ENCODE measurements at regions not wholly inside any gene's neighbourhood (a gene's known extent, or its start where the extent isn't known, plus 50 kb on each side); places are given as distances from the start of the nearest gene placed in this dataset.

GRCh38 chr1:209387271-209387968 lies 196.1 kb upstream of the CAMK1G start:
- TF ChIP-seq REST (IDR thresholded peaks at IDR 0.05; ENCODE audit: low read depth) (no peak), CREB1 (IDR thresholded peaks at IDR 0.05; ENCODE audit: low read depth) (no peak), EP300 (IDR thresholded peaks at IDR 0.05; ENCODE audit: borderline replicate concordance) (no peak), MAX (IDR thresholded peaks at IDR 0.05) (no peak), ZBTB7A (IDR thresholded peaks at IDR 0.05; ENCODE audit: low read depth) (no peak), EGR1 (IDR thresholded peaks at IDR 0.05) (no peak), FOXM1 (IDR thresholded peaks at IDR 0.05; ENCODE audit: borderline replicate concordance, low read depth) (no peak), USF1 (IDR thresholded peaks at IDR 0.05) (no peak), TEAD4 (IDR thresholded peaks at IDR 0.05) (no peak), CEBPB (IDR thresholded peaks at IDR 0.05) (no peak), NFIC (IDR thresholded peaks at IDR 0.05) (no peak), YY1 (IDR thresholded peaks at IDR 0.05; ENCODE audit: low read depth) (no peak), RAD21 (IDR thresholded peaks at IDR 0.05; ENCODE audit: low read depth) (no peak), TCF12 (IDR thresholded peaks at IDR 0.05; ENCODE audit: low read depth) (no peak), TAF1 (IDR thresholded peaks at IDR 0.05; ENCODE audit: low read depth) (no peak)

GRCh38 chr1:209387969-209388329 lies 195.6 kb upstream of the CAMK1G start:
- TF ChIP-seq YY1 (IDR thresholded peaks at IDR 0.05; ENCODE audit: low read depth) (no peak), TAF1 (IDR thresholded peaks at IDR 0.05; ENCODE audit: low read depth) (no peak), REST (IDR thresholded peaks at IDR 0.05; ENCODE audit: low read depth) (no peak), CEBPB (IDR thresholded peaks at IDR 0.05) (no peak), ZBTB7A (IDR thresholded peaks at IDR 0.05; ENCODE audit: low read depth) (no peak)

- TF ChIP-seq USF1 (IDR thresholded peaks at IDR 0.05) (no peak), REST (IDR thresholded peaks at IDR 0.05; ENCODE audit: low read depth) (no peak), YY1 (IDR thresholded peaks at IDR 0.05; ENCODE audit: low read depth) (no peak), TCF12 (IDR thresholded peaks at IDR 0.05; ENCODE audit: low read depth) (no peak), FOXM1 (IDR thresholded peaks at IDR 0.05; ENCODE audit: borderline replicate concordance, low read depth) (no peak), CEBPB (IDR thresholded peaks at IDR 0.05) (no peak), TAF1 (IDR thresholded peaks at IDR 0.05; ENCODE audit: low read depth) (no peak), EP300 (IDR thresholded peaks at IDR 0.05; ENCODE audit: borderline replicate concordance) (no peak), ZBTB7A (IDR thresholded peaks at IDR 0.05; ENCODE audit: low read depth) (no peak), NFIC (IDR thresholded peaks at IDR 0.05) (no peak), EGR1 (IDR thresholded peaks at IDR 0.05) (no peak), MAX (IDR thresholded peaks at IDR 0.05) (no peak), RAD21 (IDR thresholded peaks at IDR 0.05; ENCODE audit: low read depth) (no peak), CREB1 (IDR thresholded peaks at IDR 0.05; ENCODE audit: low read depth) (no peak), TEAD4 (IDR thresholded peaks at IDR 0.05) (no peak)
Measured at GRCh38 chr1:209388358-209388757, 195.2 kb upstream of the CAMK1G start.

GRCh38 chr1:209389258-209389657 lies 194.3 kb upstream of the CAMK1G start:
- no peak for TF ChIP-seq TEAD4 (IDR thresholded peaks at IDR 0.05)
- TF ChIP-seq EGR1 (IDR thresholded peaks at IDR 0.05), result no peak
- TF ChIP-seq USF1 (IDR thresholded peaks at IDR 0.05), result no peak
- TF ChIP-seq FOXM1 (IDR thresholded peaks at IDR 0.05; ENCODE audit: borderline replicate concordance, low read depth), result no peak
- no peak for TF ChIP-seq NFIC (IDR thresholded peaks at IDR 0.05)
- TF ChIP-seq YY1 (IDR thresholded peaks at IDR 0.05; ENCODE audit: low read depth), result no peak
- no peak for TF ChIP-seq RAD21 (IDR thresholded peaks at IDR 0.05; ENCODE audit: low read depth)
- TF ChIP-seq CREB1 (IDR thresholded peaks at IDR 0.05; ENCODE audit: low read depth), result no peak
- no peak for TF ChIP-seq TAF1 (IDR thresholded peaks at IDR 0.05; ENCODE audit: low read depth)
- TF ChIP-seq TCF12 (IDR thresholded peaks at IDR 0.05; ENCODE audit: low read depth), result no peak
- no peak for TF ChIP-seq CEBPB (IDR thresholded peaks at IDR 0.05)
- no peak for TF ChIP-seq ZBTB7A (IDR thresholded peaks at IDR 0.05; ENCODE audit: low read depth)
- no peak for TF ChIP-seq MAX (IDR thresholded peaks at IDR 0.05)
- no peak for TF ChIP-seq REST (IDR thresholded peaks at IDR 0.05; ENCODE audit: low read depth)

Measured in Ishikawa (cell line).